ENCODE measurements at regions not wholly inside any gene's neighbourhood (a gene's known extent, or its start where the extent isn't known, plus 50 kb on each side); places are given as distances from the start of the nearest gene placed in this dataset.

DNA sequence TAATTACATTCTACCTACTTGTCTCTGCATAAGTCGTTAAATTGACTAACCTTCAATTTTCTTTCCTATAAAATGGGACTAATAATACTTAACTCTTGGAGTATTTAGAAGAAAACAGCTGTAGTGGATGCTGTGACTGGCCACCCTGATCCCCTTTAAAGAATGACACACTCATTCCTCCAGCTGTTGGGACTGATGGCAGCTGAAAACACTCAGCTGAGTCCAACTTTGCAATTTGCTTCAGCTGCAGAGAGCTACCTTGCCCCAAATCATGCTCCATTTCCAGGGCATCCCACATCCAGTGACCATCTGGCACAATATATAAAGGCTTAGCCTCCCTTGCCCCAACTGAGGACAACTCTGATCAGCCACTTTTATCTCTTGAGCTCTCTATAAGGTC is 89.1 kb downstream of the MID1IP1 start:
- DNase-seq = no peak

DNA sequence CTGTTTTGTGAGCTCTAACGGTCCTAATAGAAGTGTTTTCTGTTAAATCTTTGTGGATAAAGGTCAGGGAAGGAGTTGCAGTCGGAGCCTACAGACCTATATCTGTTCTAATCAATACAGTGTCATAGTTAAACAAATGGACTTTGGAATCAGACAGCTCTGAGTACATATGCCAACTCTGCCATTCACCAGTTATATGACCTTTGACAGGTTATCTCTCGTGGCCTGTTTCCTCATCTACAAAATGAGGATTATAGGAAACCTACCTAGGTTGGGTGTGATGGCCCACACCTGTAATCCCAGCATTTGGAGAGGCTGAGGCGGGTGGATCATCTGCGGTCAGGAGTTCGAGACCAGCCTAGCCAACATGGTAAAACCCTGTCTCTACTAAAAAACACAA is 89.7 kb downstream of the MID1IP1 start:
- no peak for DNase-seq

DNA sequence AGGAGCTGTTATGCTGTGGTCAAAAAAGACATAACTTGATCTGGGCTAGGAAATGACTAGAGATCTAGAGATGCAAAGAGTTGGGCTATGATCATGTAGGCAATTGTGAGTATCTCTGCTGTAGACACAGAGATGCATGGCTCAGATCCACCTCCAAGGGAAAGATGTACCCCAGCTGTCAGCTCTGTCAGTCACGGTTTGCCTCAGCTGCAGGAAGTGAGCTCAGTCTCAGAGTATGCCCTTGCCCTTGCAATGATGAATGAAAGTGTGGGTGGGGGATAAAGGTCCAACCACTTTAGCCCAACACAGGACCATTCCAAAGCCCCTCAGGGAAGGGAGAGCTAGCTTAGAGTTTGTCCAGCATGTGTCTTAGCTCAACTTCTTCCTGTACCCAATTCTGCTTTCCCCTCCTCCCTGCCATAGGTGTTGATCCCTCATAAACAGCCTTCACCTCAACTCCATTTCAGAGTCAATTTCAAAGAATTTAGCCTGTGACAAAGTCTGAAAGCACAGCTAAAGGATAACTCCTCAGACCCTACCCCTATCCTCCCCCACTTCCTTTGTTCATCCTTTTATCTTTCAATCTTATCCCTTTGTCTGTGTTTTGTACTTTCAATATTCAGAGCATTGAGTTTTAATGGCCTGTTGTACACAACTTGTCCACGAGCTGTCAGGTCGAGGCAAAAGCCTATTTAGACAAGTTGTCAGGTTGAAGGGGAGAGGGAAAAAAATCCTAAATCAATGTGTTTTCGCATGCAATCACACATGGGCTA is 90.6 kb downstream of the MID1IP1 start:
- DNase-seq = no peak

DNA sequence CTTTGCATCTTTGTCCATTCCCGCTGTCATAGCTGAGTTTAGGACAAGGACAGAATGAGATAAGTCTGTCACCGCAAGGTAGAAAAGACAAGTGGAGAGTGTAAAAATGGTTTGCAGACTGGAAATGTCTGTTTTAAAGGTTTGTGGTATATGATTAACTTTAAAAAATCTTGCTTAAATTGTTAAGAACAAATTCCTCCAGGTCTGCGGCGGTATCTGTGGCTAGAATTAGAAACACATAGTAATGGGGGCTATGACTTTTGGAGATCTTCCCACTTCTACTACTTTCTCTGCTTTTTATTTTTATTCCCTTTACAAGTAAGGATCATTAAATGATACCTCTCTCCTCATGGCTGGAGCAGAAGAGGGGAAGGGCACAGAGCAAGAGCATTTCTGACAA is 92.2 kb downstream of the MID1IP1 start:
- DNase-seq = no peak

DNA sequence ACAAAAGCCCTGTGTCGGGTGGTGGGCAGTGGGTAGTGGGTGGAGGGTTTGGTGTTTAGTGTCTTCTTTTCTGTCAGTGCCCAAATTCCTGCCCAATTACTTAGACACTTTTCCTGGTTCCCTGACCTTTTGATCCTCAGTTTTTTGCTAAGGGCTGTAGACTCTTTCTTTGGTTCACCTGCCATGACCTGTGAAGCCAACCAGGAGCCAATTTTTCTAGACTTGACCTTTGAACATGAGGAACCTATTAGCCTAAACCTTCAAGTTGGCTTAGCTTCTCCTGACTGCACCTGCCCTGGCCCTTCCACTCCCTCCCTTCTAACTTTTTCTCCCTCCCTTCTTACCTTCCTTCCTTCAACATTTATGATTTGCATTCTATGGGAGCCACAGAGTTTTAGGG is 94.5 kb downstream of the MID1IP1 start:
- no peak for DNase-seq

DNA sequence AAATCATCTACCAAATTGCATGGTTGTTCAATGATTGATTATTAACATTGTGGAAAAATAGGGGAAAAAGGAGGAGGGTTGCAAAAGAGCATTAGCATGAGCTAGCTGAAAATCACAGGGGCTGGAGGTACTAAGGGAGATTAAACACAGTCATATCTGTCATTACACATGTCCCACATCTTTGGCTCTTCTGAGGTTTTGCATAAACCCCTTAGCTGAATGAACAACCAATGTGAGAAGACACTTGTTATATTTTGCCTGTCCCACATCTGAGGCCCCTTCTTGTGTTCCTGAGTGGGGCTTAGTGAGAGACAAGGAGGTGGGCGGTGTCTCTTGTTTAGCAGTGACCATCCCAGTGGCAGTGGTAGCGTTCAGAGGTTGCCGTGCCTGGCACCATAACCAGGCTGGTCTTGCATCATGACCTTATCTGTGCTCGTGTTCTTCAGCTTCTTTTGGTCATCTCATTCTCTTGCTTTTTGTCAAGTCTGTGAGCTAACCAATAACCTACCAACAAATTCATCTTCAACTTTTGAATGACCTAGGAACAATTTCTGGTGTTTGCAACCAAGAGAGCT is 95.6 kb downstream of the MID1IP1 start:
- no peak for DNase-seq

DNA sequence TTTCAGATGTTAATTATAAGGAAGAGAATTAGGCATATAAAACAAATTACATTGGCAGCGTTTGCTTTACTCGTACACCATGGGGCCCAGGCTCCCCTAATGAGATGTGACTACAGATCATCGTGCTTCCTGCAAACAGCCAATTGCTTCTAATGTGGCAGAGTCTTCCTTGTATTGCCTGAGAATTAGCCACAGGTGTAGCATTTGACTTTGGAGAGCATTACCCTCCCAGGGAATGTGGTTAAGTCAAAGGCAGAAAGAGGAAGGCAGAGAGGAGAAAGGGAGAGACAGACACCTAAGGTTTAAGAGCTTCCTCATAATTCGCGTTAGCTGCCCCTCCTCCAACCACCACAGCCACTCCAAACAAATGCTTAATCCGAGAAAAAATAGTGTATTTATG is 97.0 kb downstream of the MID1IP1 start:
- no peak for DNase-seq

DNA sequence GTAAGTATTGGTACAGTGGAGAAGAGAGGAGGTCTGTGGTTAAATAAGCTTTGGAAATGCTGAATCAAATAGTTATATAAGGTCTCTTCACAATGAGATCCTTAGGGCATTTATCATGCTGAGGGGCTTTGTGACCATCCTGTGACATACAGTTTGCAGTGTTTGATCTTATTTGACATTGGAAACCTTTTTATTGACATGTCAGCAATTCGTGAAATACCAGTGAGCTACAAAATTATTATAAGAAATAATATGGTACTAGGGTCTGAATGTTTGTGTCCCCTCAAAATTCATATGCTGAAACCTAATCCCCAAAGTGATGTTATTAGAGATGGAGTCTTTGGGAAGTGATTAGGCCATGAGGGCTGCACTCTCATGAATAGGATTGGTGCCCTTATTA is 98.4 kb downstream of the MID1IP1 start:
- no peak for DNase-seq

DNA sequence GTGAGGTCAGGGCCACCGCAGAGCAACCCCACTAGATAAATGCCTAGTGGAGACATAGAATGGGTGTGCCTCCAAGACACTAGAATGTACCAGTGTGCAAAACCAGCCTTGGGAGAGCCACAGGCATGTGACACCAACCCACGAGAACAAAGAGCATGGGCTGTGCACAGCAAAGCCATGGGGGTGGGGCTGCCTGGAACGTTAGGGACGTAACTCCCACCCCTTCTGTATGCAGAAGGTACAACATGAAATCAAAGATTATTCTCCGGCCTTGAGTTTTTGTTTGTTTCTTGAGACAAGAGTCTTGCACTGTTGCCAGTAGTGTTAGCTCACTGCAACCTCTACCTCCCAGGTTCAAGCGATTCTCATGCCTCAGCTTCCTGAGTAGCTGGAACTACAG is 99.5 kb downstream of the MID1IP1 start:
- DNase-seq = no peak

DNA sequence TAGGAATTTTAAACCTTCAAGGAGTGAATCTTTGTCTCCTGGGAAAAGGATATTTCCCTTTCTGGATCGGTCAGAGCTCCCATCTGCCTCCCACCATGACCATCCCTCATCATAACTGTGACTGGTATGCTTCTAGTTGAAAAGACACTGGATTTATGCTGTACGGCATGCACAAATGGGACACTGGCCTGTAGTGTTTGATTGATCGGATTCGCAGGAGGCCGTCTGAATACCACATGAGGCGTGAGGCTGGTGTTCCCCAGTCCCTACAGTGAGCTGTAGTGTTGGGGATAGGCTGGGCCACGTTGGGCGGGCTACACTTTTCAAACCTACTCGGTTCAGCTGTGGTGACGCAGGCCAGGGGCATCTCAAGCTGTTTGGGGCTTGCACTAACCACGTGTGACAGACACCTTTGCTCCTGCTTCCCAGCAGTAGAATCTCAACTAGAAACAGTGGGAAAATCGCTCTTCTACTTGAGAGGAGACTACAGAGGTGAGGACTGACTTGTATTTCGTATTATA is 101.8 kb downstream of the MID1IP1 start:
- DNase-seq = no peak

DNA sequence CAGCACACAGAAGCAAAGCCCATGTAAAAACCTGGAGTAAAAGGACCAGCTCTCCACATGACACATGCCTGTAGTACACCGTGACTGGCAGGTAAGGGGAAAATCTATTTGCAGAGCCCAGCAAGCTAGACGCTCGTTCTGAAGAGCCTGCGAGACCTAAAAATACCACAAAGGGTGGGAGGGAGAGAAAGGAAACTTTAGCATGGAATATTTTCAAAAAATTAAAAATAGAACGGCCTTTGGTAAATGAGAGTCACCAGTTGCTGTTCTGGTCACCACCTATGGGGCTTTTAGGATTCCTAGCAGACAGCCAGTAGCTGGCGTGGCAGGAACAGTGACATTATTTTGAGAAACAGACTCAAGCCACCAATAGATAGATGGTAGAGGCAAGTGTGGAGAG is 115.5 kb downstream of the MID1IP1 start:
- DNase-seq = no peak

DNA sequence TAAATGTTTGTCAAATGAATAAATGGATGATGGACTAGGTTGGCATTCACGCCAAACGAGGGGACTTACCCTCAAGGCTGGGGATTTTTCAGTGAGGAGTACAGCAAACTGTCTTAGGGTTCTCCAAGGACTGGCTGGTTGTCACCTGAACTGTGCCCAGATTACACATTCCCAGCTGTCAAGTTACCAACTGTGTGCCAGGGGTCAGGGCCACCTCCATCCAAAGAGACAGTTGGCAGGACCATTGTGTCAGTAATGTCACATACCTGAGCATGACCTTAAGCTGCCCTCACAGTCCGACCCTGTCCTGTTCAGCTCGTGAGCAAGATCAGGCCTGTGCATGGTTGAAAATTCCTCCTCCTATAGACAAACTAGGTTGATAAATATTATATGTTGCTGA is 116.7 kb downstream of the MID1IP1 start:
- no peak for DNase-seq

DNA sequence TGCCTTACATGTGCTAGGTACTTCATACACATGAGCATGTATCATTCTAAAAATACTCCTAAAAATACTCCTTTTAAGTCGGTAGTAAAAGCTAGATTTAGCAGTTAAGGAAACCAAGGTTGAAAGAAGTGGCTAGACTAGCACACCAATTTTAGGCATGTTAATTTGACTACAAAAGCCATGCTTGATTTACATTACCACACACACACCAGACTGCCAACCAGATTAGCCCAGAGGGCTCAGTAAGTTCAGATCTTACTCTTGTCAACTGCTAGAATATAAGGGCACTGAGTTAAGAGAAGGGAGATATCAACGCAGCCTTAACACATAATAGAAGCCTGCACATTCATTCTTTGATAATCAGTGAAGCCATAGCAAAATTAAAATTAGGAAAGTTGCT is 117.9 kb downstream of the MID1IP1 start:
- DNase-seq = no peak

DNA sequence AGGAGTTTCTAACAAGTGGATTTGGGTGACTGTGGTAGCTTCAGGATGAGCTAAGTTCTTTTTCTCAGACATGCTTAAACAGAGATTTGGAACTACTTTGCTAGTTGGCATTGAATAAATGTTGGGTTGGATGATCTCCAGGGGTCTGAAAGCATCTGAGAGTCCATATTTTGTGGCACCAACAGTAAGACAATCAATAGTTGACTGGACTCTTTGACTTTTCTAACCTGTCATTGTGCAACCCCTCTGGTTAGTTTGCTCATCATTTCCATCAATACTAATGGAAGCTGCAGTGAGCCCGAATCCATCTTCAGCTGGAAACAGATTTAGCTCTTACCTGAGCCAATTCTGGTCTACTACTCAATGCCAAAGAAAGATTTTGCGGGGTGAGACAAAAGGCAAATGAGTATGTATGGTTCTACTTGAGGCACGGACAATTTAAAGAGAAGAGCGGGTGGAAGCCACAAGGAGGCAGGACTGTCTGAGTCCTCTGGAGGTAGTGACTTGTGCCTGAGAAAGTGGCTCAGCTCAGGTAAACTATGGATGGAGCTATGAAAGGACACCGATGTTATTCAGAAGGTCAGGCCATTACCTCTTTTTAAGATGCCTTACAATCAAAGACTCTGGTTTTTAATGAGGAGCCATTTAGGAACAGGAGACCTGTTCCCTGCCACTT is 118.7 kb downstream of the MID1IP1 start:
- DNase-seq = no peak

DNA sequence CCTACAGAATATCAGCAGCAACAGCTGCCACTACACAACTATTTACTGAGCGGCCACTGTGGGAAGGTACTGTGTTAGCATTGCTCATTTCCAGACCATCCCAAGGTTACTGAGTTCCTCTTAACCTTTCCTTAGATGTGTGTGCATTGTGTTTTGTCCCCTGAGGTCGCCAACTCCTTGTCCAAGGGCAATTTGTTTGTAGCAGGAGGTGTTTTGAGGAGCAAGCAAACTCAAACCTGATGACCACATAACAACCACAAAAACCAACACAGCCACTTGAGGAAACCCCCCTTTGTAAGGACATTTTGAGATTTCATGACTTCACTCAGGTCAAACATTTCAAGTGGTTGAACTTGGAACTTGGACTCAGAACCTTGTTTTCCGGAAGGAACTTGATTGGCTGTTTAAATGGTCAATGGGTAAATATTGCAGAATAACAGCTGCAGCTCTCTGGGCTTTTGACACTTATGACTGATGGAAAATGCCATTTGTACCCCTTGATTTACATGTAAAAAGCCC is 122.3 kb downstream of the MID1IP1 start:
- DNase-seq = no peak

DNA sequence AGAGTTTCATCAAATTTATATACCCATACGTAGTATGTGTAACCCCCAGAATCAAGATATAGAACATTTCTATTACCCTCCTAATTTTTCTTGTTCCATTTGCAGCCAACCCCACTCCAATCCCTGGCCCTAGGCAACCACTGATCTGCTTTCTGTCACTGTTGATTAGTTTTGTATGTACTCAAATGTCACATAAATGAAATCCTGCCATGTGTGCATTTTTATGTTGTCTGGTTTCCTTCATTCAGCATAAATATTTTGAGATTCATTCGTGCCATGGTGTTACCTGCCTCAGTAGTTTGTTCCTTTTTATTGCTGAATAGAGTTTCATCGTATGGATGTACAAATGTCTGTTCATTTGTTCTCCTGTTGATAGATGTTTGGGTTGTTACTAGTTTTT is 126.3 kb downstream of the MID1IP1 start:
- DNase-seq = no peak

DNA sequence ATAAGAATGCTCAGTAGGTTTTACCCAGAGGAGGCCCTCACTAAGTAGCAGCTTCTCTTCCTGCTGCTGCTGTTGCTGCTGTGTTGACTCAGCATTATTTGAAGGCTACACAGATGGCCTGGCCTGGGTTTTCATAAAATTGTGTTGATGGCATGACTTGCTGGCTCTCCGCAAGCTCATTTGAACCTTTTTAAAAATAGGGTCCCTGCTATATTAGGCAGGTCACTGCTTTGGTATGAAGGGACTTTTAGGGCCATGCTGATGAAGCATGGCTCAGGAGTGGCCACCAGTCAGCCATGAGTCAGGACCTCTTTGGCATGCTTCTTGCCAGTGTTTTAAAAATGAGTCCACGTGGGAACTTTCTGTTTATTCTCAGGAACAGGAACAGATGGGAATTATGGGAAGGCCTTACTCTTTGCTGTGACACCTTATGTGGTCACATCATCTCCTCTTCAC is 128.7 kb downstream of the MID1IP1 start:
- no peak for DNase-seq

DNA sequence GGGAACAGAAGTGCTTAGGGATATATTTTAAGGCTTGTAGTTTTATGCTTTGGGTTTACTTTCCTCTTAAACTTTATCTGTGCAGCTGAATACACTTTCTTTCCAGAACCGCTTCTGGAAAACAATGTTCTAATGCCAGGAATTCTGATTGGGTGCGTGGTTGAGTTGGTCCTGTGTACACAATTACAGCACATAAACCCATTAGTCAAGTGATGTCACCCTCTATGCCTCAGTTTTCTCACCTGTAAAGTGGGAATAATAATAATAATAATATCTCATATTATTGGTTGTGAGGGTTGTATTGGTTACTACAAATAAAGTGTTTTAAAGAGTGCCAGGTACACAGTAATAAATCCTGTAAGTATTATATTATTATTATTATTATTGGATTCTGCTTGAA is 129.2 kb downstream of the MID1IP1 start:
- no peak for DNase-seq

DNA sequence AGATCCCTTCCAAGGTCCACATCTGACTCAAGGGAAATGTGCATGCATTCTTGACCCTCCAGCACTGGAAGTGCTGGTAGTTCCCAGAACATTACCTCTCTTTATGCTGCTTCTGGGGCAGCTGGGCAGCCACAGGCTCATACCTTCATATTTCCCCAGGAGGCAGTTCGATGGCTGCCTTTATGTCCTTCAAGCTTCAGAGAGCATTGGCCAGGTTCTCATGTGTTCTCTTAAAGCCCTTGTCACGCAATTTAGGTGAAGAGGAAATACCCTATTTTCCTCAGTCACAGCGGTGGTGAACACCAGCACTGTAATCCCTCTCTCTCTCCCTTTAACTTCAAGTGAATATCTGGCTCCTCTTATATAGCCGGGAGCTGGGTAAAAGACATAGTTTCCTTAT is 134.3 kb downstream of the MID1IP1 start:
- DNase-seq = no peak

DNA sequence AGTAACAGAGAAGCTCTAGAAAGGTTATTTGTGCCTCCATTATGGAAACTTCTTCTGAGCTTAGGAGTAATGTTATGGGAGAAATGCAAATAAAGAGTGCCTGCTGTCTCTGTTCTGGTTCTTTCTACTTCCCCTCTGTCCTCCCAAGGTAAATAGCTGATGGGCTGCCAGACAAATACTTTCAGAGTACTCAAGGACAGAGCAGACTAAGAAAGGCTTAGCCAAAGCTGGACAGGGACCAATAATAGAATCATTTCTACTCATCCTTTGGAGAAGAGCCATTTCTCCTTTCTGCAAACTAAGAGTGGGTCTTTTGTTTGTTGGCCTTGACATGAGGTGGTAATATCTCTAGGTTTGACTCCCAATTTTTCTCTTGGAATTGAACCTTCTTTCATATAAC is 136.1 kb downstream of the MID1IP1 start:
- DNase-seq = no peak

DNA sequence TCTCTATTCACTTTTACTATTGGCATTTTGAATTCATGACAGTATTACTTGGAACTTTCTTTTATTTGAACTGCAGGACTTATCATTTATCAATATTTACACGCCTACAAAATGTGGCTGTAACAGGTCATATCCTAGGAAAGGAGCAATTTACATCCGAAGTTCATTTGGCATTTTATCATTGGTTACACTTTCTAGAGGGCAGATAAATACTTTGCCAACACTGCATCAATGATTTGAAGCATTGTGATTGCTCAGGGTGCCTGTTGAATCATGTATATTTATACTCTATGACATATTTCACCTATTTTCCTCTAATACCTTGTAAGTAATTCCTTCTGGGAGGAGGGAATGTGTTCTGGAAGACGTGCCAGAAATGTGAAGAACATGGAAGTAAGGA is 136.7 kb downstream of the MID1IP1 start:
- no peak for DNase-seq

DNA sequence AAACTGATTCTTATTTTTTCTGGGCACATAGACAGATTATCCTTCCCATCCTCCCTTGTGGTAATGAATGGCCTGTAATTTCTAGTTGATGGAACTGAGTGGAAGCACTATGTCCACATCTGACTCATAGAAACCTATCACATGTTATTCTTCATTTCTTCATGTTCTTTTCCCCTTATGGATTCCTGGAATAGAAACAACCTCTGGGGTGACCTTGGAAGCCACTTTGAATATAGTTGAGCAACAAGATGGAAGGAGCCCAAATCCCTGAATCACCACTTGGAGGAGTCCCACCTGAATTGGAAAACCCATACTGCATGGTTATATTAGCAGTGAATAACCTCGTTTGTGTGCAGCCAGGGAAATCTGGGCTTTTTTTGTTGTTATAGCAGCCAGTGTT is 137.8 kb downstream of the MID1IP1 start:
- no peak for DNase-seq

DNA sequence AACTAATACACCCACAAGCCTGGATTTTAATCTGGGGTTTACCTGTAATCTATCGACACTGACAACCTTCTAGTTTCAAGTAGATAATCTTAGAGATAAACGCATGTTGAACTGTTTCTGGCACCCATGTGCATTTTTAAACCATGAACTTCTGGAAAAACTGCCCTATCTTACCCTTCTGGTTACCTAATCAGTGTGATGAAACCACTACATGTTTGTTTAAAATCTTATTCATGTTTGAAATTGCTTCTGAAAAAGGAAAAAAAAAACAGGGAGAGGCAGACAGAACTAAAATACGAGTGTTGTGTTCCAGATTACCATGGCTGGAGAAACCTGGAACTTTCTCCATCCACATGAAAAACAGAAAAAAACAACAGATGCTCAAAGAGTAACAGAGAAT is 139.3 kb downstream of the MID1IP1 start:
- no peak for DNase-seq

DNA sequence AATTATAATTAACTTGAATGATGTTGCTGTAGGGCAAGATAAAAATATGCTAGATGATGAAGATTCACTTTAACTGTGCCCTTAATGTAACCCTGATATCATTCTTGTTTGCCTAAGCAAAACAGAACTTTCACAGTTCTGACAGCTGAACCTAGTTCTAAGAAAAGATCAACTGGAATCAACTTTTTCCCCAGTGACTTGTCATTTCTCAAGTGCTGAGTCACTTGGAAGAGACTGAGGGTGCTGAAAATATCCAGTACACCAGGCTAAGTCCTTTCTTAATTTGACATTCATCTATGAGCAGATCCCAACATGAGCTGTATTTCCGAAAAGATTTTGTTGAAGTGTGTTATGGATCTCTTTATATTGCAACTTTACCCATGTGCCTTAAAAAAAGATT is 140.4 kb downstream of the MID1IP1 start:
- DNase-seq = no peak
